Loucy (cell line): ENCODE measurements at regions not wholly inside any gene's neighbourhood (a gene's known extent, or its start where the extent isn't known, plus 50 kb on each side); places are given as distances from the start of the nearest gene placed in this dataset.

Experiments
- CTCF ChIP-seq: fragments of 200-600 bp; sonication (generic); conservative IDR thresholded peaks from 2 replicates; pipeline ENCODE4 v1.5.1; 2014; ENCODE audit warnings: mild to moderate bottlenecking, antibody characterized with exemption, low read length
- EZH2phosphoT487 ChIP-seq: fragments of 200-600 bp; IDR thresholded peaks from 2 replicates; pipeline ENCODE4 v1.6.1; 2018; ENCODE audit warnings: antibody characterized with exemption, mild to moderate bottlenecking, moderate library complexity, borderline replicate concordance

DNA sequence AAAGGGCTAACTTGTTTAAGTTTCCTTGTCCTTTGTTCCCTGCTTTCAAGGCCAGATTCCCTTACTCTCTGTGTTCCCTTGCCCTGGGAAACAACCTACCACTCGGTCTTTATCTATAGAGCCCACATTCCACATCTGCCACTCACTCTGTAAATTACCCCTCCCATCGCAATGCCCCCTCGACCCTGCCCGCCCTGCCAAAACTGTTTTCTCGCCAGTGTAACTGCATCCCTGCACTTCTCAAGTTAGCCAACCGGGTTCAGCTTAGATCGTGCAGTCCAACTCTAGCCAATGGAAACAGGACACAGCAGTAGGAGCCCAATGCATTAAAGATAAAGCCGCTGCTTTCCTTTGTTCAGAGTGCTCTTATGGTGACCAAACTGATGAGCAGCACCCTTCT is 263.6 kb downstream of the TBL1XR1 start:
- no peak for TF ChIP-seq CTCF
- no peak for TF ChIP-seq EZH2phosphoT487
